NCI-H524 (cell line): ENCODE measurements at regions not wholly inside any gene's neighbourhood (a gene's known extent, or its start where the extent isn't known, plus 50 kb on each side); places are given as distances from the start of the nearest gene placed in this dataset.
"Not testable (repeated sequence)": the region's sequence is repeated elsewhere in the genome, so short reads cannot be mapped to it uniquely, and the experiment has no call there.

Experiments
- DNase-seq, 2 experiments: peaks; one replicate each; lab custom pipeline; 2025; lab: John Stamatoyannopoulos, UW

DNA sequence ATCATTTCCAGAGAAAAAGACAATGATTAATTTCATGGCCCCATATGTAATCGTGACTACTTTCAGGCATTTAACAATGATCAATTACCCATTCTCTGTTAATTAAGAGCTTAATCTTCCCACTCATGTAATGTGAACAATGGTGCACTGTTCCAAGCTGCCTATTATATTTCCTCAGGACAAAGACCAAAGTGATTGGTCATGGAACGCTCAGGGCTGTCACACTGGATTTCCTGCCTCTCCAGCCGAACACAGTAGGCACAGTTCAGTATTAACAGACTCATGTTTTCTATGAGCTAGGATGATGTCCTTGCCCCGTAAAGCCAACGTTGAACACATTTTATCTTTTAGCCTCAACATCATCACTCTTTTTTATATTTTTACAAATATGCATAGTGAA, 142.7 kb upstream of the FZD8 start:
- DNase-seq: no peak

DNA sequence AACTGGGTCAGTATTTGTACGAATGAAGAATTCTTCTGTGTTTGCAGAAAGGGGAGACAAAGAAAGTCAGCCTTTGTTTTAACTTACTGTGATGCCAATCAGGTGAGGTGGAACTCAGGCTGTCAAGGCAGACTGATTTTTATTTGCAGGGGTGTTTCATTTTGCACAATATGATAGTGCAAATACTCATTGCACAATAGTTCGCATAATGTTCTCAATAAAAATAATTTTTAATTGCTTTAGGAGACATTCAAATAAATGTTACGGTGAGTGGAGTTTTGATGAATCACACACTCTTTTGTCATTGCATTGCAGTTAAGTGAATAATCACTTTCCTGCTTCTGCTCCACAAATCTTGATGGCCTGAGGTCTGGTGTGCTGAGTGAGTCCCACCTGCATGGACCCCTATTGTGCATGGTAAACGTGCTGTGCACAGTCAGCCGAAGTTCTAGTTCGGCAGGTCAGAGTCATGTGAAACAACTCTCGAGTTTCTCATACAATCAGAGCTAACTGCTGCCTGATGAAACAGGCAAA, 141.3 kb upstream of the FZD8 start:
- DNase-seq: no peak

DNA sequence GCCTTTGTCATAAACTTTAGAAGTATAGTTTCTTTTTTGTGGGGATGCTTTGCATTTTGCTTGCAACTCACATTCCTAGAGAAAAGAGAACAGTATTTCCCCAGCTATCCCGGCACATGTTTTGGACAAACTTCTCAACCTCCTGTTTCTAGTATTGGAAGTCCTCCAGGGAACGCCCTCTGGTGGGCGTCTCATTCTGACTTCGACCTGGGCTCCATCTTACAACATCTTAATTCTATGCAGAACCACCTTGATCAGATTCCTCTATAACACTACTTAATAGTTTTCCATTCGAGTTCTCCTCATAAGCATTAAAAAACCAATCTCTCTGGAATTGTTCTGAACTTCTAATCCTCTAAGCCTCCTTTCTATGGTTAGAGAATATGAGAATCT, 139.5 kb upstream of the FZD8 start:
- DNase-seq: peak in 1 of 2 experiments; percentile 17

DNA sequence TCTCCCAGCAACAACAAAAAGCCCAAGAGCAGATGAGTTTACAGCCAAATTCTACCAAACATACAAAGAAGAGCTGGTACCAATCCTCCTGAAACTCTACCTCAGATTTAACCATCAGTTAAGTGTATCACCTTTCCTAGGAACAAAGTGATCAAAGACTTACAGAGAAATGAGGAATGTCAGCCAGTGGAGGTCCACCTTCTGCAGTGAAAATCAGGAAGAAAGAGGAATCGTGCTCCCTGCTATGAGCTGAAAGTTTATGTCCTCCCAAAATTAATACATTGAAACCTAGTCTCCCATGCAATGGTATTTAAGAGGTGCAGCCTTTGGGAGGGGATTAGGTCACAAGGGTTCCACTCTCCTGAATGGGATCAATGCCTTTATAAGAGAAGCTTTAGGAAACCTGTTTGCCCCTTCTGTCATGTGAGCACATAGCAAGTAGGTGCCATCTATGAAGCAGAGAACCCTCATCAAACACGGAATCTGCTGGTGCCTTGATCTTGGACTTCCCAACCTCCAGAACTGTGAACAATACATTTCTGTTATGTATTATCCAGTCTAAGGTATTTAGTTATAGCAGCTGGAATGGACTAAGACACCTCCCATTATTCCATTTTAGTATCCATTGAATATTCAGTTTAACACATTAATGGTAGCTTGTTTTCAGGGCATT, 139.0 kb upstream of the FZD8 start:
- DNase-seq: peak in 1 of 2 experiments; percentile 28

DNA sequence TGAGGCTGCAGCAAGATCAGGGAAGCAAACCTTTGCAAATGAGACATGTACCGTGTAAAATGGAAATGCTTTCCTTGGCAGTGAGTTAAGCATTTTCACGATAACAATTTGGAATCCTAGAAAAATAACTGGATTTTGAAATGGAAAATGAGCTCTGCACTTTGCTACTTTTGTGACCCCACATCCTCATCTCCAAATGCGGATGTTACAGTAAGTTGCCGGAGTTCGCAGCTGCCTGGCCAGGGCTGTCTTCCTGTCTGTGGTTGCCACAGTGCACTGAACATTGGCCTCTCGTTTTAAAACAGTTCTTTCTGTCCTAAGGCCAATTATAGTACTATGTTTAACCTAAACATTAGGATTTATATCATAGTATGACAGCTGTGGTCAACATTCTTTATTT, 136.2 kb upstream of the FZD8 start:
- DNase-seq: no peak

DNA sequence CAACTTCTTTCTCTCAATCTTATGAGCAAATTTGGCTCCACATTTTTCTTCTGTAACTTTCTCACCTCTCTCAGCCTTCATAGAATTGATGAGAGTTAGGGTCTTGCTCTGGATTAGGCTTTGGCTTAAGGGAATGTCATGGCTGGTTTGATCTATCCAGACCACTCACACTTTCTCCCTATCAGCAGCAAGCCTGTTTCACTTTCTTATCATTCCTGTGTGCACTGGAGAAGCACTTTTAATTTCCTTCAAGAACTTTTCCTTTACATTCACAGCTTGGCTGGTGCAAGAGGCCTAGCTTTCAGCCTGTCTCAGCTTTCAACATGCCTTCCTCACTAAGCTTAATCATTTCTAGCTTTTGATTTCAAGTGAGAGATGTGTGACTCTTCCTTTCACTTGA, 134.5 kb upstream of the FZD8 start:
- not testable (repeated sequence) for DNase-seq

DNA sequence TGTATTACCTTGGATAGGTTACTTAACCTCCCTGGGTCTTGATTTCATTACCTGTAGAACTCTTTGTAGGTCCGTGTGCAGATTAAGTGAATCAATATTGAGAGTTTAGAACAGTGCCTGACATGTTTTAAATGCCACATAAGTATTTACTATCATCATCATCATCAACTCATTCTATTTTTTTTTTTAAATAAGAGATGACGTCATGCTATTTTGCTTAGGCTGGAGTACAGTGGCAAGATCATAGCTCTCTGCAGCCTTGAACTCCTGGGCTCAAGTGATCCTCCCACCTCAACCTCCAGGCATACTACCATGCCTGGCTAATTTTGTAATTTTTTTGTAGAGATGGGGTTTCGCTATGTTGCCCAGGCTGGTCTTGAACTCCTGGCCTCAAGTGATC, 132.0 kb upstream of the FZD8 start:
- no peak for DNase-seq

DNA sequence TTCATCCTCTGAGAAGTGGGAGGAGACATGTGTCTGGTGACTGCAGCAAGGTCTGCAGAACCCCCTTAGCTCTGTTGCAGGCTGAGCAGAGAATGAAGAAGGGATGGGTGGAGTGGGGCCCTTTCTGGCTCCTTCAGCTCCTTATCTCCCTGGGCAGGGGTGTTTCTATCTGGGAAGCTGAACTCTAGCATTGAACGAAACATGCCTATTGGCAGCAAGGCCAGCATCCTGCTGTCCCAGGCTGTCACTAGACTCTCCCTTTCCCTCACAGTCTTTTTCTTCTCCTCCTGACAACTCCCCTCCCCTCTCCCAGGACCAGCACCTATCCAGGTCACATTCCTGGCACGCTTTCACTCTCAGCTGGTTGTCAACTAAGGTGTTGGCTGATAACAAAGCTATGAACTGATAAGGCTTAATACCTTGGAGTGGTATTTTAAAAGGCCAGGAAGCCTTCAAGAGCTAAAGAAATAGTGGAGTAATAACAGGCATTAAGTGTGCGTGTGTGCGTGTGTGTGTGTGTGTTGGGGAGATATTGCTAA, 128.8 kb upstream of the FZD8 start:
- DNase-seq: no peak

DNA sequence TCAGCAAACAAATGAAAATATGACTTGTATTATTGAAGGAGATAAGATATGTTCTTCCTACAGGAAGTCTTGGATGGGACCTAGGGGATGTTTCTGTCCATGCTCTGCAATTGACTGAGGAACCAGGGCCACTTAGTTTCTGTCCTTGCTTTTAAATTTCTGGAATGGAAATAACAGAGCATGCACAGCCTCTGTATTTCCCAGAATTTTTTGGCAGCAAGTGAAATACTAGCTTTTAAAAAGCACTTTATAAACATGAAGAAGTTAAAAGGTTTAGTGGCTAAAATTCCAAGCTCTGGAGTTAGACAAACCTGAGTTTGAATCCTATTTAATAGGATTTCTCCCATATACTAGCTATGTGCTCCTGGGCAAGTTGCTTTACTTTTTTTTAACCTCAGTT, 127.7 kb upstream of the FZD8 start:
- DNase-seq: no peak

DNA sequence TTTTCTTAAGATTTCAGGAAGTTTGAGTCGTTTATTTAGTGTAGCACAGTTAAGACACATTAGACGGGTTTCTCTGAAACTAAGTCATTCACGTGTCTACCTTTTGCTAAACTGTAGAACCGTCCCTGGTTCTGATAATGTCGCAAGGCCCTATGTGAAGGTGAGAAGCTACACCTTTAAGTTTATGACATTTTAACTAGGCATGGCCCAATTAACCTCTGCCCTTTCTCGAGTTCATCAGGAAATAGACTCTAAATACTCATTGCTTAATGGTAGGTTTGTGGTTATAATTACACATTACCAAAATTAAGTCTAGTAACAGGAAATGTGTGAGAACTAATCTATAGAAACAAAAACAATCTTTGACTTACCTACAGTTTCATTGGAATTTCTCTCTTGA, 126.6 kb upstream of the FZD8 start:
- no peak for DNase-seq

DNA sequence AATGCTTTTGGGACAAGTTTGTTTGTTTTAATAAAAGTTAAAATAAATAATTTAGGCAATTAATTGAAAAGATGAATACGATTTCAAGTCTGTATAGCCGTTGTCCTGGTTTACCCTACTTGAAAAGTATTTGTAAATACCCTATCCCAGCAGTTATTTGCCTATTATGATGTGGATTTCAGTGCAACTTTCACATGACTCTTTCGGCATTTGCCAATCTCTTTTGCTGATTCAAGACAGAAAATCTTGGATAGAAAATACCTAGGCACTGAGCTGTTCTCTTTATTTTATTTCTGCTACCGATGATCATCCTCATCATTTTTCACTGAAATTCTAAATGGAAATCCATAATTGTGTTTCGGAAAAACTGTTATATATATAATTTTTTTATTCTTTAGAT, 125.9 kb upstream of the FZD8 start:
- no peak for DNase-seq

DNA sequence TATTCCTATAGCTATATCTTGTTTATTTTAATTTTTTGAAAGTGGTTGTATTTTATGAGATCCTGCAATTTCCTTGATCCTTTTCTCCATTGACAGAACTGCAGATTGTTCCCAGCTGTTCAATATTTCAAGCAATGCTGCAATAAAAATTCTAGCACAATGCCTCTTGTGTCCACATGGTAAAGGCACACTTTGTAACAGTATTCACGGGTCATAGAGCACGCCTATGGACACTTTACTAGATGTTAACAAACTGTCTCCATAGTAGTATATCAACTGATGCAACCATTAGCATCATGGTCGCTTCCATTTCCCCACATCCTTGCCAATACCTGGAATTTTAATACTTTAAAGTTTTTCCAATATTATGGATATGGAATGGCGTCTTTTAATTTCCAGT, 123.9 kb upstream of the FZD8 start:
- no peak for DNase-seq

DNA sequence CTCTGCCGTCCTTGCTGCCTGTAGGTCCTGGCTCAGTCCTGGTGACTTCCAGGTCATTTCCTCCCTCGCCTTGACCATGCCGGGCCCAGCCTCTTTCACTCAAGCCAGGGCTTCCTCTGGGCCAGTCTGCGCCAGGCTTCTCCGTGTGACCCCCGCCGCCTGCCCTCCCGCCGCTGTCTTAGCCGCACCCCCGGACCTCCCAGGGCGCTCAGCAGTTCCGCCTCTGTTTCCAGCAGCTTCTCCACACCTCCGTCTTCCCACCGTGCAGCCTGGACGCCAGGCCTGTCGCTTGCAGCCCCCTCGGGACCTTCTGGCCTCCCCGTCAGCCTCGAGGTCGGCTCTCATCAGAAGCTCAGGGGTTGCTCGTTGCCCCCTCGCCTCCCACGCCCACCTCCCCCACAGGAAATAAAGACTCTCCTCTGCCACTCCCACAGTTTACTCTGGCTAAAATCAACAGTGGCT, 123.0 kb upstream of the FZD8 start:
- DNase-seq: no peak

DNA sequence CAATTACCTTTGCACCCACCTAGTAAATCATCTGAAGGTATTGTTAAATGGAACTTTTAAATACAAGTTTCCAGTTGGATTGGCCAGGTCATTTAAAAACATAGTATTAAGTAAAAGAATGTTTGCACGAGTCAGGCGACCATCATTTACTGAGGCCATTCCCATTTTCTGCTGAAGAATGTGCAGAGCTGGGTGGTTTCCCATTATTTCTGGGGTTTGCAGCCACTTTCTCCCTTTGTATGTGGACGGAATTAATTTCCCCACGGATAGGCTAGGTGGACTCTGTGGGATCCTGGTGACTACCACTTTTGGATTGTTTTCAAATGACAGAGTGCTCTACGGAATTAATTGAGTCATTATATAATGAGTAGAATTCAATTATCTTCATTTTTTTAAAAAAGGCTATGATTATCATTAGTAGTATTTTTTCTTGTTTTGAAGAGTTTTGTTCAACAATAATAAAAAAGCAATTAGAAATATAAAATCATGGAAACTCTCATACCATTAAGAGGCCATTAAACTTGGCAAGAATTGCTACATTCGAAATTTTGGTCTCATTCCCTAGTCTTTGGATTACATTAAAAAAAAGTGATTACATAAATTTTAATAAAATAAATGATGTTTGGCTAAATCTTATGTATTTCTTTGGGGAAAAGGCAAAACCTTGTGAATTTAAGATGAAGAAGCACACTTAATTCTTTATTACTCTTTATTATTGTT, 120.4 kb upstream of the FZD8 start:
- no peak for DNase-seq

DNA sequence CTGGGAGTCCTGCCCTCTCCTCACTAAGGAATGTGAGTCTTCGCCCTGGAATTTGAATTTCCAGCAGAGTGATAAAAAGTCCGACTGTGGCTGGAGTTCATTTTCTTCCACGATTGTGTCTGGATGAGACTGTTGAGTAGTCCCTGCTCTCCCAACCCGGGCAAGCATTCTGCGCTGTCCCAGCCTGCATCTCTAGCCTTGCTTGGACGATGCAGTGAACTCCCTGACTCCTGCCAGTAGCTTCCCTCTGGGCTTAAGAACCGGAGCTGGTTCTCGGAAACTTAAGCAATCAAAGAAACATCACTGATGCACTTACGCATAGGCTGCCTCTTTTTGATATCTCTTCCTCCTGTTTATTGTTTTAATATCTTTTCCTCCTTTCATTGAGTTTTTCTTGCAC, 116.0 kb upstream of the FZD8 start:
- no peak for DNase-seq

DNA sequence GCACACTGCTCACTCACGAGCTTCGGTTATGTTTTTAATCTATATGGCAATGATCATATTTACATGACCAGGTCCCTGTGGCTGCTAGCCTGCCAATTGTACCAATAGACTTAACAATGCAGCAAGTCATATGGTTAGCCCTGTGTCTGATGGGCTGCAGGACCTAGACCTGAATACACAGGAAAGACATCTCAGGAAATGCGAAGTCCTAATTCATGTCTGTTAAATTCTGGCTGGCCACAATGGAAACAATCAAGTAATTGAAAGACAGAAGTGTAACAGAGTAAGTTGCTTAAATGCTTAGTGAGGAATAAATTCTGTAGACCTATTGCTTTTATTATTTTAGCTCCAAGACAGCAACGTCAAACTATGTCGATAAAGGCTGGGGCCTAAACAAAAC, 112.4 kb upstream of the FZD8 start:
- no peak for DNase-seq

DNA sequence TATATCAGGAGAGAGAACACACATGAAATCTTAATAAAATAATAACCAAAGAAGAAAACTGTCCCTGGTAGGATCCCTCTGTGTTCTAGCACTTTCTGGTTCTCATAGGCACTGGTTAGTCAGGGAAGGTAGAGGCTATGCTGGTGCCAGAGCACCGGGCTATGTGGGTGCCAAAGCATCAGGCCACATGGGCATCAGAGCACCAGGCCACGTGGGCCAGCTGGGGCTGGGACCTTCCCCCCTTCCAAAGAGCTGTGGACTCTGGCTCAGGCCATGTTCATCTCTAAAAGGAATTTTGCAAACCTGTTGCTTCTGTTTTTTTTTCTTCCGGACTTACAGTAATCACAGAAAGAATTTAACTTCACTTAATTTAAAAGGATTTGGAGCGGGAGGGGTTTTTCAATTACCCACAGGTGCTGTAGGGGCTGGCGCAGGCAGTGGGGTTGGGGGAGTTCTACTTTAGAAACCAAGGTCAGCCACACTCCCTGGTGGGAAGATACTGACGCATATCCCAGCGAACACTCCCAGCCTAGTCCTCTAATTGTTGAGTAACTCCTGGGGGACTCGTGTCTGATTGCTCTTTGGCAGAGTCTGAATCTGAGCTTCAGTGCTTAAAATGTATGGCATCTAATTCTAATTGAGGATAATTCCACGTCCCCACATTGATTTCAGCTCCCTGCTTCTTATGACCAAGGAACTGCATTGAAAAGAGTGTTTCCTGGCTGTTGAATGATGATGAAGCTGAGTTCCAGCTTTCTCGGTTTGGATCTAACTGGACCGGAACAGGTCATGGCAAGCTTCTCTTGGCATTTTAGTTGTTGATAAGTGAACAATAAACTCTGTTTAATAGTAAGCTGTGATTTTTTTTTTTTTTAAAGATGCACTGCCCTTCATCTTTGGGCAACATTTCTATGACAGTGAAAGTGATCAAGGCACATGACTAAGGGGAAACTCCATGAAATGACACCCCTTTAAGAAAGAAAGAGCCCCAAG, 110.7 kb upstream of the FZD8 start:
- DNase-seq: no peak

DNA sequence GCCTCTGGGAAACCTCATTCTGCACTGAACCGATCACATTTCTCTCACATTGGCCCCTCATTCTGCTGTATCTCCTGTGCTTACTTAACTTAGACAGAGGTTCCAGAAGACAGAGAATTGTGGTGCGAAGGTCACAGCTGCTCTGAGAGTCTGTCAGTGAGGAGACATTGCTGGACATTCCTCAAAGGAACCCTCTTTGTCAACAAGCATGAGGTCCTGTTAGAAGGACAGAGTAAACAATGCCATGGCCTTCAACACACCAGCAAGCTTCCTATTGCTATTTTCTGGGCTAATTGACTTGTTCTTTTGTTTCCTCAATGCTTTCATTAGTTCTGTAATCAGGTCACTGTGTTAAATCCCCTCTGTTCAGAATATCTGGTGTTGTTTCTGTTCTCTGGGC, 109.3 kb upstream of the FZD8 start:
- DNase-seq: no peak

DNA sequence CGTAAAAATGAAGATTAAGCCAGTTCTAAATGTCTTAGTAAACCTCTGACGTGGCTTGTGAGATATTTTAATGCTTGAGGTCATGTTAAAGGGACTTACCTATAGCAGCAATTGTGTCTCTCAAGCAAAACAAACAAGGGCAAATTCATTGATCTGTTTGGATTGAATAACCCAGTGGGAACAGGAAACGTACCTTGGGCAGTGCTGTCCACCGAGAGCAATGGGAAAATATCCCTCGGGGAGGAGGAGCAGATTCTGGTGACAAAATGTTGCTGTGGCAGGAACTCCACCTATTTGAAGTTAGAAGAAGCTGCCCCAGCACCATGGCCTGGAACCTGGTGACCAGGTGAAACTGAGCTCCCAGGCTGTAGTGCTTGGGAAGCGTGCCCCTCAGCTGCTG, 107.1 kb upstream of the FZD8 start:
- no peak for DNase-seq

DNA sequence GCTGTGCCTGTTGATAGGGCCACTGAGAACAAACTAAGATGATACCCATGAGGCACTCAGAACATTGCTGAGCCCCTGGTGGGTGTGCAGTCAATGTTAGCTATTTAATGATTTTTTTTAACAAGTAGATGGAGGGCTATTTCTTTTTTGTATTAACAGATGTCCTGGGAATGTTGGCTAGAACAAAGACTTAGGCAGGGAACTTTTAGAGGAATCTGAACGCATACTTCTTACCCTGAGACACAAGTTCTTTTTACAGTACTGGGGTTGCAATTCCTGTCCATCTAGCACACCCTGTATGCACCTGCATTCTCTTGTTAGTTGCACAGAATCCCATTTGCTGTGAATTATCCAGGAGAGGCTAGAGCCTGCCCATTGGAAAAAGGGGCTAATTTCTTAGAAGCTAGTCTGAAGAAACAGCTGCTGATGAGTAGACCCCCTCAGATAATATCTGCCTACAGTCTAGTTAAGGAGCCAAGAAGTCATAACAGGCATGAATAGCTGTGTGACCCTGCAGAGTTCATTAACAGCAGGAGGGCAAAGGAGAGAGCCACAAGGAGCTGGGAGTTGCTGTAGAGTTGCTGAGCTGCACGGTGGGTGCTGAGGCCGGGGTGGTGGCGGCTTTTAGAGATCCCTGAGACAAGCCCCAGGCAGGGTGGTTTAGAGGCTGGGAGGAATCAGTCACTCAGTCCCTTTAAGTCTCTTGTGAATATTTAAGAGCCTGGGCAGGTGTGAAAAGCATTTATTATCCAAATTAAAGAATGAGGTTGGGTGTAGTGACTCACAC, 103.7 kb upstream of the FZD8 start:
- no peak for DNase-seq

DNA sequence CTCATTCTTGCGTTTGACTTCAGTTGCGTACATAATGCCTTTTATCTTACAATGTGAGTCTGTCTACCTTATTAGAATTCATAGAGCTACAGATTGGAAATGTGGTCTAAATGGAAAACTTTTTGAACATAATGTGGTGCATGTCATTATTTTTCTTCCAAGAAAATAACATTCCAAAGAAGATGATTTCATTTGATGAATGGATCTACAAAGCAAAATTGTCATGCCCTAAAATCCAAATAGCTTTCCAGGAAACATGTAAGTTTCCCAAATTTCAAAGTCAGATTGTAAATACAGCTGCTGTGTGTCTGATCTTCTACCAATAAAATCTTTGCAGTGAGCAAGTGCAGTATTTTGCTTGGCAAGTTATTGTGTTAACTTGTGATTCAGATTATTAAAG, 101.8 kb upstream of the FZD8 start:
- DNase-seq: no peak
